Thoracic aorta (tissue), 2 donors: ENCODE measurements at regions not wholly inside any gene's neighbourhood (a gene's known extent, or its start where the extent isn't known, plus 50 kb on each side); places are given as distances from the start of the nearest gene placed in this dataset.

Source experiments
- ATAC-seq: fragments of 150-250 bp; one replicate; pipeline ENCODE4 v1.8.0; 2017; ENCODE audit warnings: low read depth; ENCODE audit not compliant: insufficient number of reproducible peaks, low FRiP score
- DNase-seq: peaks from one replicate; pipeline ENCODE4 v3.0.0-alpha.2; 2020; ENCODE audit warnings: low spot score
- H3K27ac ChIP-seq, 2 donors: fragments of 200-600 bp; sonication (generic); 1 replicate in 1 of 2; 2 replicates in 1 of 2; pipeline ENCODE4 v1.5.1; 2016; ENCODE audit warnings: mild to moderate bottlenecking in 2 of 2, moderate library complexity in 2 of 2
- H3K27me3 ChIP-seq: fragments of 200-600 bp; sonication (generic); replicated peaks from 2 replicates; pipeline ENCODE4 v1.6.0; 2016; ENCODE audit warnings: mild to moderate bottlenecking; ENCODE audit not compliant: insufficient read depth
- H3K36me3 ChIP-seq: fragments of 200-600 bp; sonication (generic); one replicate; pipeline ENCODE4 v1.5.1; 2016
- H3K4me1 ChIP-seq, 2 donors: fragments of 200-600 bp; sonication (generic); 1 replicate in 1 of 2; 2 replicates in 1 of 2; pipeline versions ENCODE4 v1.5.1 to v1.6.0; 2016; ENCODE audit warnings: low read depth in 2 of 2, mild to moderate bottlenecking in 1 of 2; ENCODE audit not compliant: control insufficient read depth in 1 of 2
- H3K4me3 ChIP-seq: fragments of 200-600 bp; sonication (generic); 2 replicates; pipeline ENCODE4 v1.5.1; 2016; ENCODE audit warnings: mild to moderate bottlenecking
- H3K9me3 ChIP-seq: fragments of 200-600 bp; sonication (generic); 2 replicates; pipeline ENCODE4 v1.5.1; 2016
- CTCF ChIP-seq: fragments of 200-600 bp; sonication (generic); IDR thresholded peaks from one replicate; pipeline ENCODE4 v1.5.1; 2019; ENCODE audit warnings: antibody characterized with exemption

DNA sequence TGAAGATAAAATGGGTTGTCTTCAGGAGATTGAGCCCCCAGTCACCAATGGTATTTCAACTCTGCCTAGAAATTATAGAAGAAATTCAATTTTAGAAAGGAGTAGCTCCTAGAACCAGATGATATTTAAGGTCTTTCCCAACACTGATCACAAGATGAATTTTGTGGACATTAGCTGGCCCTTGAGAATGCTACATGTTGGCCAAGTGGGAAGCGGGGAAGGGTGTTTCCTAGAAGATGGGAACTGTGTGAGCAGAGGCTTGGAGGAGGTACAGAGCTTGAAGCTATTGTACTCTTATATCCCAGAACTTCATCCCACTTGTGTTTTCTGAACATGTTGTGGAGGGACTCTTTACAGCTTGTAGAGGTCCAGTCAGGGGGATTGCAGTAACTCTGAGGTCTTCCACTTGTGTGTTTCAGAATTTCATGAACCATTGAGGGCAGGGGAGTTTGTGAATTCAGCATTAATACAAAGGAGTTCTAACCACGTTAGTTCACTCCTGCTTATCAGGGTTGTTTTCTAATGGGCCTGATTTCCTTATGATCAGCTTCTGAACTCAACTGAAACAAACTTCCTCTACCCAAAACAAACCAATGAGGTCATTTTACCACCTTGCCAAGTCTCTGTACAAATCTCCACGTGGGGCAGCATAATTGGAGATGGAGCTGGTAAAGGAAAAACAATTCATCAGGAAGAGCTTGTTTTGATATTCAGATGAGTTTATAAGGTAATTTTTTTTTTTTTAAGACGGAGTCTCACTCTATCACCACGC is 152.6 kb upstream of the TPM1 start:
- no peak overlapping the region for H3K4me3 ChIP-seq
- DNase-seq (no peak), ATAC-seq (no peak)
- peaks cover 0 to 22% of the 10 kb centered on the region in 2 donors for H3K4me1 ChIP-seq
- no peaks in the 10 kb centered on the region for H3K9me3 ChIP-seq
- H3K27me3 ChIP-seq = no peaks in the 10 kb centered on the region
- H3K36me3 ChIP-seq = no peaks in the 10 kb centered on the region
- no peak overlapping the region for H3K27ac ChIP-seq
- TF ChIP-seq CTCF = no peak

DNA sequence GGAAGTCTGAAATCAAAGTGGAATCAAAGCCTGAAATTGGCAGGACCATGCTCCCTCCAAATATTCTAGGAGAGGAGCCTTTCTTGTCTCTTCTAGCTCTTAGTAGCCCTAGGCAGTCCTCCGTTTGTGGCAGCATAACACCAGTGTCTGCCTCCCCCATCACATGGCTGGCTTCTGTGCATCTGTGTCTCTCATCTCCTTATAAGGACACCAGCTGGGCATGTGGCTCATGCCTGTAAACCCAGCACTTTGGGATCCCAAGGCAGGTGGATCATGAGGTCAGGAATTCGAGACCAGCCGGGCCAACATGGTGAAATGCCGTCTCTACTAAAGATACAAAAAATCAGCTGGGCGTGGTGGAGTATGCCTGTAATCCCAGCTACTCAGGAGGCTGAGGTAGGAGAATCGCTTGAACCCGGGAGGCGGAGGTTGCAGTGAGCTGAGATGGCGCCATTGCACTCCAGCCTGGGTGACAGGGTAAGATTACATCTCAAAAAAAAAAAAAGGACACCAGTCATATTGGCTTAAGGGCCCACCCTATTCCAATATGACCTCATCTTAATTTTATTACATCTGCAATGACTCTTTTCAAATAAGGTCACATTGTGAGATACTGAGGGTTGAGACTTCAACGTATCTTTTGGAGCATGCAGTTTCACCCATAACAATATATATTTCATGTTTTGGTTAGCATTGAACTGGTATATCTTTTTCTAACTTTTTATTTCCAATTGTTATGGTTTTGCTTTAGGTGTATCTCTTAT is 148.0 kb upstream of the TPM1 start:
- Histone ChIP-seq H3K27me3 (no peaks in the 10 kb centered on the region), H3K9me3 (no peaks in the 10 kb centered on the region), H3K4me1 (peaks cover 15 to 63% of the 10 kb centered on the region in 2 donors), H3K4me3 (no peak overlapping the region), H3K36me3 (no peaks in the 10 kb centered on the region), H3K27ac (no peak overlapping the region)
- DNase-seq (no peak), ATAC-seq (no peak)
- no peak for TF ChIP-seq CTCF

- Histone ChIP-seq H3K36me3 (no peaks in the 10 kb centered on the region), H3K27ac (peak overlapping the region; percentile 80 to 81), H3K4me1 (peaks cover 15 to 61% of the 10 kb centered on the region in 2 donors), H3K9me3 (no peaks in the 10 kb centered on the region), H3K27me3 (no peaks in the 10 kb centered on the region), H3K4me3 (no peak overlapping the region)
- no peak for DNase-seq
- TF ChIP-seq CTCF = no peak
- no peak for ATAC-seq
These were observed 147.2 kb upstream of the TPM1 start for GRCh38 chr15:62895139-62895866.

DNA sequence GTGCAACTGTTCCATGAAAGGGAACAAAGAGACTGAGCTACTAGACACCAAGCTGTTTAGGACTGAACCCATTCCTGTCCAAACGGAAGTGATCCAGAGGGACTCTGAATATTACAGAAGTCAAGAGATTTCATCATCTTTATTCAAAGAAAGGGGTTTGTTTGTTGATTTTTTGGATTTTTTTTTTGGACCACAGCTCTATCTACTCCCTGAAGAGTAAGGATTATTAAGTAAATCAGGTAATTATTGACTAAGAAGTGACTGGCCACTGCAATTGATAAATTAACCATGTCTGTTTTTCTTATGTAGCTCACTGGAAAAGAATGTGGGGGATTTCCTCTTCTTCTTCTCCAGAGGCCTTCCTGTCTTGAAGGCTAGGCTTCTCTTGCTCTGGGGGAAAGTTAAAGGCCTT is 146.6 kb upstream of the TPM1 start:
- ATAC-seq (no peak), DNase-seq (no peak)
- H3K27me3 ChIP-seq = no peaks in the 10 kb centered on the region
- H3K4me1 ChIP-seq = peaks cover 17 to 63% of the 10 kb centered on the region in 2 donors
- H3K4me3 ChIP-seq = no peak overlapping the region
- no peaks in the 10 kb centered on the region for H3K36me3 ChIP-seq
- no peak for TF ChIP-seq CTCF
- peak overlapping the region; percentile 80 to 81 for H3K27ac ChIP-seq
- no peaks in the 10 kb centered on the region for H3K9me3 ChIP-seq

GRCh38 chr15:62896380-62896866 is 146.1 kb upstream of the TPM1 start:
- no peak for TF ChIP-seq CTCF
- H3K27ac ChIP-seq = peak overlapping the region; percentile 80 to 81

More at GRCh38 chr15:62896380-62896866, 146.1 kb upstream of the TPM1 start:
- H3K9me3 ChIP-seq = no peaks in the 10 kb centered on the region
- DNase-seq (no peak), ATAC-seq (no peak)
- H3K27me3 ChIP-seq = no peaks in the 10 kb centered on the region
- H3K4me3 ChIP-seq = peak overlapping the region; percentile 14
- H3K4me1 ChIP-seq = peaks cover 19 to 69% of the 10 kb centered on the region in 2 donors
- no peaks in the 10 kb centered on the region for H3K36me3 ChIP-seq
